ENCODE measurements at regions not wholly inside any gene's neighbourhood (a gene's known extent, or its start where the extent isn't known, plus 50 kb on each side); places are given as distances from the start of the nearest gene placed in this dataset.

- Histone ChIP-seq H3K27me3 (ENCODE audit: control insufficient read depth, insufficient read depth, low read length) (no peaks in the 10 kb centered on the region), H3K4me1 (ENCODE audit: control insufficient read depth, low read depth, low read length) (no peaks in the 10 kb centered on the region)
These were observed 234.5 kb downstream of the METTL4 start for GRCh38 chr18:2336690-2337392.

DNA sequence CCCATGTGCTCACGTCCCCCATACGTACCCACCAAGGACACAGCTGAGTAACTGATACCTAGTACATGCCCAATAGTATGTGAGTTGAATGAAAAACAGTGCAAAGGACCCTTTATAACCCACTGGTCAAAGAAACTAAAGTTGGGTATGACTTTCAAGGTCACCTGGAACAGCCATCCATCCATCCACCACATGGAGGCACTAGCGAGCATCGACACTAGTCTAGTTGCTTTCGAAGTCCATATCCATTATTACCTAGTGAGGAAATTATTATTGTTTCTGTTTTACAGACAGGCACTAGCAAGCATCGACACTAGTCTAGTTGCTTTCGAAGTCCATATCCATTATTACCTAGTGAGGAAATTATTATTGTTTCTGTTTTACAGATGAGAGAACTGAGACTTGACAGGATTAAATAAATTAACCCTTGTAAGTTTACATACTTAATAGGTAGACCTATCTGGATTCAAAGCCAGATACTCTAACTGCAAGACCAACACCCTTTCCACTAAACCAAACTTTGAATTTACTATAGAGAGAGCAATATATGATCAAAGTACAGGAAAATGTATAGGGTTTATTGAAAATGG lies 233.7 kb downstream of the METTL4 start:
- Histone ChIP-seq H3K9ac (ENCODE audit: low read length) (no peak overlapping the region), H3K27me3 (ENCODE audit: control insufficient read depth, insufficient read depth, low read length) (no peaks in the 10 kb centered on the region), H3K4me3 (ENCODE audit: low read length) (no peak overlapping the region), H3K36me3 (ENCODE audit: control insufficient read depth, low read depth, low read length) (no peaks in the 10 kb centered on the region), H3K4me1 (ENCODE audit: control insufficient read depth, low read depth, low read length) (no peaks in the 10 kb centered on the region), H3K9me3 (ENCODE audit: control insufficient read depth, low read depth, low read length) (no peaks in the 10 kb centered on the region), H3K27ac (ENCODE audit: low read length) (no peak overlapping the region)

More at GRCh38 chr18:2336690-2337392, 234.5 kb downstream of the METTL4 start:
- H3K9ac ChIP-seq (ENCODE audit: low read length) = no peak overlapping the region
- H3K9me3 ChIP-seq (ENCODE audit: control insufficient read depth, low read depth, low read length) = no peaks in the 10 kb centered on the region
- no peaks in the 10 kb centered on the region for H3K36me3 ChIP-seq (ENCODE audit: control insufficient read depth, low read depth, low read length)
- no peak overlapping the region for H3K4me3 ChIP-seq (ENCODE audit: low read length)
- no peak overlapping the region for H3K27ac ChIP-seq (ENCODE audit: low read length)

DNA sequence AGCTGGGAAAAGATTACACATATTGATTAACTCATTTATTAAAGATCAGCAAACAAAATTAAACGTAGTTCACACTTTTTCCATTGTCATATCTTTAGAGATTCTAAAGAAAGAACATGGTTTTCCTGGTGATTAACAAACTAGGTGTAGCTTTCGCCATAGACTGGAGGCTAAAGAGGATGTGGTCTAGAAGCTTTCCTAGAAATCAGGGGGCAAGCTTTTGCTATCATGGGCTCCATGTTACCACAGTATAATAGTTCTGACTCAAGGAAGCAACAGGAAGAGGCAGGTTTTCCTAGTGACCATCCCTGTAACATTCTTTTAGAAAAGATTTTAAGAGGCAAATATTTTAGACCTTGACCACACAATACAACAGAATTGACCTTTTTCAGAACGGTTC lies 232.7 kb downstream of the METTL4 start:
- H3K9me3 ChIP-seq (ENCODE audit: control insufficient read depth, low read depth, low read length) = no peaks in the 10 kb centered on the region
- H3K36me3 ChIP-seq (ENCODE audit: control insufficient read depth, low read depth, low read length) = no peaks in the 10 kb centered on the region
- H3K27ac ChIP-seq (ENCODE audit: low read length) = no peak overlapping the region
- no peak overlapping the region for H3K4me3 ChIP-seq (ENCODE audit: low read length)
- H3K4me1 ChIP-seq (ENCODE audit: control insufficient read depth, low read depth, low read length) = no peaks in the 10 kb centered on the region
- no peaks in the 10 kb centered on the region for H3K27me3 ChIP-seq (ENCODE audit: control insufficient read depth, insufficient read depth, low read length)
- H3K9ac ChIP-seq (ENCODE audit: low read length) = no peak overlapping the region

DNA sequence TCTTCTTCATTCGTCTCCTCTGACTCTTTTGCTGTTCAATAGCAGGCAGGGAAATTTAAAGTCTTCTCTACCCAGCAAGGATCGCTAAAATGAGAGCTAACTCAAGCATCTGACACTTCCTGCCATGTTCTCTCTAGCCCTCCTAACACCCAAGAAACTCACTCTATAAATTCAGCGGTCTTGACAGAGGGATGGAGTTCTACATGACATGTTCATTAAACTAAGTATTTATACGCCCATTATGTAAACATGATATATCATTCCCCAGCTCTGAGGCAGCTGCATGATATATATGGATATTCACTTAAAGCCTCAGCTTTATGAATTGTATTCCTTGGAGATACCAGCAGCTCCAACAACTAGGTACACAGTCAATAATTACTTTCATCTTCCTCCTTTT lies 231.0 kb downstream of the METTL4 start:
- Histone ChIP-seq H3K9me3 (ENCODE audit: control insufficient read depth, low read depth, low read length) (no peaks in the 10 kb centered on the region), H3K27me3 (ENCODE audit: control insufficient read depth, insufficient read depth, low read length) (no peaks in the 10 kb centered on the region), H3K4me3 (ENCODE audit: low read length) (no peak overlapping the region), H3K27ac (ENCODE audit: low read length) (no peak overlapping the region), H3K36me3 (ENCODE audit: control insufficient read depth, low read depth, low read length) (no peaks in the 10 kb centered on the region), H3K4me1 (ENCODE audit: control insufficient read depth, low read depth, low read length) (no peaks in the 10 kb centered on the region), H3K9ac (ENCODE audit: low read length) (no peak overlapping the region)

DNA sequence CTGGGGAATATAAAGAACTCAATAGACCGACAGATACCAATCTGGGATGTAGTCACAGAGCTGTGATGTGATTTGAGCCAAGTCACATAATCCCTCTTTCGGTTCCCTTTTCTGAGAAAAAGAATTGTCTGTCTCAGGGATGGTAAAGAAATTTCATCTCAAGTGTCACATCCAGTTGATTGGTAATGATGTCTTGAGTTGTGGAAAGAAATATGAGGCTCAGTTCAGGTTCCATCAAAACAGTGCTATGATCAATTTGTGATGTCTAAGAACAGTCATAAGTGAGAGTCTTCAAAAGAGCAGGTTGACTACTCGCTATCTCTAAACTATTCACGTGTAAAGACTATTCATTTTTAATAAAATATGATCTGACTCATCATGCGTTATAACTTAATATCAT lies 223.3 kb downstream of the METTL4 start:
- H3K27me3 ChIP-seq (ENCODE audit: control insufficient read depth, insufficient read depth, low read length) = no peaks in the 10 kb centered on the region
- H3K9ac ChIP-seq (ENCODE audit: low read length) = no peak overlapping the region
- no peak overlapping the region for H3K4me3 ChIP-seq (ENCODE audit: low read length)
- H3K27ac ChIP-seq (ENCODE audit: low read length) = no peak overlapping the region
- no peaks in the 10 kb centered on the region for H3K9me3 ChIP-seq (ENCODE audit: control insufficient read depth, low read depth, low read length)
- no peaks in the 10 kb centered on the region for H3K4me1 ChIP-seq (ENCODE audit: control insufficient read depth, low read depth, low read length)
- no peaks in the 10 kb centered on the region for H3K36me3 ChIP-seq (ENCODE audit: control insufficient read depth, low read depth, low read length)

- H3K4me3 ChIP-seq (ENCODE audit: low read length) = no peak overlapping the region
- no peaks in the 10 kb centered on the region for H3K9me3 ChIP-seq (ENCODE audit: control insufficient read depth, low read depth, low read length)
- no peaks in the 10 kb centered on the region for H3K4me1 ChIP-seq (ENCODE audit: control insufficient read depth, low read depth, low read length)
- H3K27me3 ChIP-seq (ENCODE audit: control insufficient read depth, insufficient read depth, low read length) = no peaks in the 10 kb centered on the region
- no peak overlapping the region for H3K27ac ChIP-seq (ENCODE audit: low read length)
- no peak overlapping the region for H3K9ac ChIP-seq (ENCODE audit: low read length)
- no peaks in the 10 kb centered on the region for H3K36me3 ChIP-seq (ENCODE audit: control insufficient read depth, low read depth, low read length)
These were observed 220.0 kb downstream of the METTL4 start for GRCh38 chr18:2351126-2351850.

- no peaks in the 10 kb centered on the region for H3K4me1 ChIP-seq (ENCODE audit: control insufficient read depth, low read depth, low read length)
- no peaks in the 10 kb centered on the region for H3K9me3 ChIP-seq (ENCODE audit: control insufficient read depth, low read depth, low read length)
- no peak overlapping the region for H3K27ac ChIP-seq (ENCODE audit: low read length)
- H3K27me3 ChIP-seq (ENCODE audit: control insufficient read depth, insufficient read depth, low read length) = no peaks in the 10 kb centered on the region
- H3K9ac ChIP-seq (ENCODE audit: low read length) = no peak overlapping the region
- no peak overlapping the region for H3K4me3 ChIP-seq (ENCODE audit: low read length)
- no peaks in the 10 kb centered on the region for H3K36me3 ChIP-seq (ENCODE audit: control insufficient read depth, low read depth, low read length)
These were observed 217.0 kb downstream of the METTL4 start for GRCh38 chr18:2354292-2354691.

GRCh38 chr18:2356906-2357305 lies 214.4 kb downstream of the METTL4 start:
- Histone ChIP-seq H3K27me3 (ENCODE audit: control insufficient read depth, insufficient read depth, low read length) (no peaks in the 10 kb centered on the region), H3K4me1 (ENCODE audit: control insufficient read depth, low read depth, low read length) (no peaks in the 10 kb centered on the region), H3K36me3 (ENCODE audit: control insufficient read depth, low read depth, low read length) (no peaks in the 10 kb centered on the region), H3K9me3 (ENCODE audit: control insufficient read depth, low read depth, low read length) (no peaks in the 10 kb centered on the region), H3K27ac (ENCODE audit: low read length) (no peak overlapping the region), H3K9ac (ENCODE audit: low read length) (no peak overlapping the region), H3K4me3 (ENCODE audit: low read length) (no peak overlapping the region)

DNA sequence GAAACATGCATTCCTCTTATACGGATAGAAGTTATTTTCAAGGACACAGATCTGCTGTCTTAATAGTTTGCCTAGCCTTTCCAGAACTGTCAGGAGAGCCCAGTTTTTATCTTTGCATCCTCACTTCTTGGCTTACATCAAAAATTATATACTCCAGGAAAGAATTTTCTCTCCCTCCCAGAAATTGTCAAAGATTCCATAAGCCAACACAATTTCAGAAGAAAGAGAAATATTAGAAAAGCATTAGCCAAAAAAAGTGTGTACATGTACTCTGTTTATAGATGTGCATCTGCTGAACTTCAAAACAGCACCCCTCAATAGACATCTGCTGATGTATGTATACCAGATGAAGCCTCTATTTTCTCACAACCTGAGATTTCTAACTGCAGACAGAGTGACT lies 210.4 kb downstream of the METTL4 start:
- Histone ChIP-seq H3K36me3 (ENCODE audit: control insufficient read depth, low read depth, low read length) (no peaks in the 10 kb centered on the region), H3K27me3 (ENCODE audit: control insufficient read depth, insufficient read depth, low read length) (no peaks in the 10 kb centered on the region), H3K27ac (ENCODE audit: low read length) (no peak overlapping the region), H3K9me3 (ENCODE audit: control insufficient read depth, low read depth, low read length) (no peaks in the 10 kb centered on the region), H3K9ac (ENCODE audit: low read length) (no peak overlapping the region), H3K4me3 (ENCODE audit: low read length) (no peak overlapping the region), H3K4me1 (ENCODE audit: control insufficient read depth, low read depth, low read length) (no peaks in the 10 kb centered on the region)

GRCh38 chr18:2368102-2368501 lies 203.2 kb downstream of the METTL4 start:
- Histone ChIP-seq H3K4me1 (ENCODE audit: control insufficient read depth, low read depth, low read length) (no peaks in the 10 kb centered on the region), H3K9me3 (ENCODE audit: control insufficient read depth, low read depth, low read length) (no peaks in the 10 kb centered on the region), H3K36me3 (ENCODE audit: control insufficient read depth, low read depth, low read length) (no peaks in the 10 kb centered on the region), H3K9ac (ENCODE audit: low read length) (no peak overlapping the region), H3K4me3 (ENCODE audit: low read length) (no peak overlapping the region), H3K27me3 (ENCODE audit: control insufficient read depth, insufficient read depth, low read length) (no peaks in the 10 kb centered on the region), H3K27ac (ENCODE audit: low read length) (no peak overlapping the region)

DNA sequence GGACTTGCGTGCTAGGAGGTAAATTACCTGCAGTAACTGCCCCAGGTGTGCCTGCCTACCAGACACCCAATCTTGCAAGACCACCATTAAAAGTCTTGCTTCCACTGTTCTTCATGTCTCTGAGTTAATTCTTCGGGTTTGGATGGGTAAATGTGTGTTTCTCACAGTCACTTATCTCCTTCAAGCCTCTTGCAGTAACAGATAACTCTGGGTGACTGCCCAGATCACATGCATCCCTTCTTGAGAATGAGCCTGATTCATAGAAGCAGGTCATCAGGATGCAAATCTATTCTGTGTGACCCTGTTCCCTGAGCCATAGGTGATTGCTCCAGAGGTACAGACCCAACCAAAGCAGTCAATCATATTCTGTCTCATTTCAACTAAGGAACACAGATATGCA lies 194.6 kb downstream of the METTL4 start:
- no peak overlapping the region for H3K27ac ChIP-seq (ENCODE audit: low read length)
- H3K4me3 ChIP-seq (ENCODE audit: low read length) = no peak overlapping the region
- H3K9ac ChIP-seq (ENCODE audit: low read length) = no peak overlapping the region
- H3K9me3 ChIP-seq (ENCODE audit: control insufficient read depth, low read depth, low read length) = no peaks in the 10 kb centered on the region
- H3K4me1 ChIP-seq (ENCODE audit: control insufficient read depth, low read depth, low read length) = no peaks in the 10 kb centered on the region
- no peaks in the 10 kb centered on the region for H3K27me3 ChIP-seq (ENCODE audit: control insufficient read depth, insufficient read depth, low read length)
- H3K36me3 ChIP-seq (ENCODE audit: control insufficient read depth, low read depth, low read length) = no peaks in the 10 kb centered on the region

DNA sequence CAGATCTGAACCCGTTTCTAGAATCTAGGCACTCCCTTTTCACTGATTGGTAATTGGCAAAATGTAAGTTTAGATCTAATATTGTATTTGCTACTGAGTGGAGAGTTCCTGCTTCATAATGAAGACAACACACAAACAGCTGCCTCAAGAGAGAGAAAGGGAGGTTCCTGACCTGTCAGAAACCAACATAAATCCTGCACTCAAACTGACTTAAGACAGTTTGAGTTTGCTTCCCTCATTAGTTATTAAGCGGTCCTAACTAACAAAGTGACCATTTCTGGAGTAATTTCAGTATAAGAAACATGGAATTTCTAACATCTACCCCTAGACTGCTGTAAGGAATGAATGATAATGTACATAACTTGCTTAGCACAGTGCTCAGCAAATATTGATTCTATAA lies 191.2 kb downstream of the METTL4 start:
- Histone ChIP-seq H3K9ac (ENCODE audit: low read length) (no peak overlapping the region), H3K4me1 (ENCODE audit: control insufficient read depth, low read depth, low read length) (no peaks in the 10 kb centered on the region), H3K9me3 (ENCODE audit: control insufficient read depth, low read depth, low read length) (no peaks in the 10 kb centered on the region), H3K36me3 (ENCODE audit: control insufficient read depth, low read depth, low read length) (no peaks in the 10 kb centered on the region), H3K27ac (ENCODE audit: low read length) (no peak overlapping the region), H3K27me3 (ENCODE audit: control insufficient read depth, insufficient read depth, low read length) (no peaks in the 10 kb centered on the region), H3K4me3 (ENCODE audit: low read length) (no peak overlapping the region)
